ENCODE measurements at regions not wholly inside any gene's neighbourhood (a gene's known extent, or its start where the extent isn't known, plus 50 kb on each side); places are given as distances from the start of the nearest gene placed in this dataset.
"Not testable (repeated sequence)": the region's sequence is repeated elsewhere in the genome, so short reads cannot be mapped to it uniquely, and the experiment has no call there.

DNA sequence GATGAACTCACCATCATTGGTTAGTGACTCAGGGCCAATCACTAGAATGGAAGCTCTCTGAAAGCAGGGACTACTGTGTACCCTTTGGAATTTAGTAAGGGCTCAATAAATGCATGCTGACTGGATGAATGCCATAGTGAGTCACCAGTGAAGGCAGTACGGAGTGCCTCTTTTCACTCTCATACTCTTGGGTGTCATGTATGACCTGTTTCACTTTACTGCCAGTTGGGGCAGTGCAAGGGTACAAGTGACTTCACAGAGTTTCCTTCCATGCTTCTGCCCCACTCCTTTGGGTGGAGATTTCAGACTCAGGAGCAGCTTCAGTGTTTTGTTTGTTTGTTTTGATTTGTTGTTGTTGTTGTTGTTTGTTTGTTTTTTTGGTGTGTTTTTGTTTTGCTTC is 57.7 kb downstream of the SOX3 start:
- Mint-ChIP-seq H3K27me3 (peaks cover 3% of the 10 kb centered on the region), H3K4me1 (no peaks in the 10 kb centered on the region), H3K9me3 (ENCODE audit: low read depth) (no peaks in the 10 kb centered on the region), H3K36me3 (ENCODE audit: low read depth) (no peaks in the 10 kb centered on the region), H3K27ac (no peak overlapping the region), H3K4me3 (no peak overlapping the region)
- ATAC-seq (no peak), DNase-seq (no peak)
- ChIA-PET POLR2A (no interaction called here), CTCF (no interaction called here)
- intact Hi-C loops (cut with DNase I, micrococcal nuclease) = no loop called here

DNA sequence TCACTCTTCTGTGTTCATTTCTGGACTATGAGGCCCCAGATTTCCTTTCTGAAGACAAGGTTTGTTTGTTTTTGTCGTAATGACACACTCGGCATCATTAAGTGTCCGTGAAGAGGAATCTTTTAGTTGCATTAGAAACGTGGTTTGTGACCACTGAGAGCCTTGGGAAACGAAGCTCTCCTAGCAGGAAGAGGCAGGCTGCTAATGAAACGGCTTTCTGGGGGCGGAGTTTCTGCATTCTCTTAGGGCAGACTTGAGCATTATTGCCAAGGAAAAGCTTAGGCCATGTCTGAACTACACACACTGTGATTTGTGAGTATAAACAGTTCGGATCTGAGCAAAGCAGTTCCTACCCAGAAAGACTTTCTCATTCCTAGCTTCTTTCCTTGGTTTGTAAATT is 64.0 kb downstream of the SOX3 start:
- Mint-ChIP-seq H3K27me3 (peaks cover 5% of the 10 kb centered on the region), H3K4me1 (no peaks in the 10 kb centered on the region)
- CTCF ChIA-PET = no interaction called here

DNA sequence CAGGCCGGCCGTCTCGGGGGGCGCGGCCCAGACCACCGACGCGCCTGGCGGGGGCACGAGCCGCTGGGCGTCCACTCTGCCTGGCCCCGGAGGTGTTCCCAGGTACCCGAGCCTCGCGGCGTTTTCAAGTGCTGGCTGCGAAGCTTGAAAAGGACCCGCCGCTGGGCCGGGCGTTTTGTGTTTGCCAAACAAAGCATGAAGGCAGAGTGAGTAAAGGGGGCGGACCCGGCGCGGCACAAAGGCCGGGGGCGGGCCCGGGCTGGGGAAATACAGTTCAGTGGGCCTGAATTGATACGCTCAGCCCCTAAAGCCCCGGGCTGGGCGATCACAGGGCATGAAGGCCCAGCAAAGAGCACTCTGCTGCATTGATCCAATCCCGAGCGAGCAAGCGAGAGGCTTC is 65.4 kb downstream of the SOX3 start:
- peak; percentile 3 for DNase-seq
- ATAC-seq = no peak
- no peak overlapping the region for H3K4me3 Mint-ChIP-seq
- POLR2A ChIA-PET = no interaction called here
- intact Hi-C loops (cut with DNase I, micrococcal nuclease) = no loop called here
- CTCF ChIA-PET = no interaction called here
- no peaks in the 10 kb centered on the region for H3K9me3 Mint-ChIP-seq (ENCODE audit: low read depth)
- H3K36me3 Mint-ChIP-seq (ENCODE audit: low read depth) = no peaks in the 10 kb centered on the region
- peaks cover 5% of the 10 kb centered on the region for H3K27me3 Mint-ChIP-seq
- no peaks in the 10 kb centered on the region for H3K4me1 Mint-ChIP-seq
- H3K27ac Mint-ChIP-seq = no peak overlapping the region

More for the DNA sequence above, 64.0 kb downstream of the SOX3 start:
- ATAC-seq (no peak), DNase-seq (no peak)
- Mint-ChIP-seq H3K36me3 (ENCODE audit: low read depth) (no peaks in the 10 kb centered on the region), H3K4me3 (no peak overlapping the region), H3K27ac (no peak overlapping the region), H3K9me3 (ENCODE audit: low read depth) (no peaks in the 10 kb centered on the region)
- intact Hi-C loops (cut with DNase I, micrococcal nuclease) = no loop called here
- POLR2A ChIA-PET = no interaction called here

DNA sequence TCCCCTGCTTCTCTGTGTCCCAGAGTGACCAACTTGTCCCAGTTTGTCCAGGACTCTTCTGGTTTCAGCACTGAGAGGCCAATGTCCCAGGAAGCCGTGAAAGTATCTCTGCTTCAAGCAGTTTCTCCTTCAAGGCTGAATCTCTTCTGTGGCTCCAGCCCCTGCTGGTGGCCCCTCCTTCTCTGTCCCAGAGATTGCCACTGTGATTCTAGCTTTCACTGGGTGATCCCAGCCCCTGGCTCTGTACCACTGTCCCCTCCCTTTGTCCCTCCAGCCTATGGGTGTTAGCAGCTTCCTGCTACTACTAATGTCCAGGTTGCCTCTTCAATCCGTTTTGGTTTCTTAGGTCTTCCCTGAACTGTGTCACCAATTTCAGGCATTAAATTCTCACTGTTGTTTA is 70.5 kb downstream of the SOX3 start:
- CTCF ChIA-PET = no interaction called here
- intact Hi-C loops (cut with DNase I, micrococcal nuclease) = no loop called here
- Mint-ChIP-seq H3K27me3 (peaks cover 1% of the 10 kb centered on the region), H3K9me3 (ENCODE audit: low read depth) (no peaks in the 10 kb centered on the region), H3K36me3 (ENCODE audit: low read depth) (no peaks in the 10 kb centered on the region), H3K4me3 (no peak overlapping the region), H3K4me1 (no peaks in the 10 kb centered on the region), H3K27ac (no peak overlapping the region)
- ATAC-seq (no peak), DNase-seq (no peak)
- POLR2A ChIA-PET = no interaction called here

DNA sequence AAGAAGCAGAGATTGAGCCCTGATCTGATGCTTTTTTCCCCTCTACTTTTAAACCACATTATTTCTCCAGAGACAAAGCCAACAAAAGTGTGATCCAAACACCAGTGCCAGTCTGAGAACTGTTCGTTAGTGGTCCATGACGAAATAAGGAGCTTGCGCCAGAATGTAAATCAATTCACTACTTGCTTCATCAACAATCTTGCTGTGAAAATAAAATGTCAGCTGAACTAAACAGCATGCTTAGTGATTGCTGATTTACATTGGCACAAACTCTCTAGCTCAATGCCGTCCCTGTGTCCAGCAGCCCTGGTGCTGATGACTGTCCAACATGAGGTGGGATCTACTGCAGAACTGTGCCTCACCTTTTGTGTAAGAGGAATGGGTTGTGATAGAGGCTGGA is 71.3 kb downstream of the SOX3 start:
- Mint-ChIP-seq H3K36me3 (ENCODE audit: low read depth) (no peaks in the 10 kb centered on the region), H3K9me3 (ENCODE audit: low read depth) (no peaks in the 10 kb centered on the region), H3K4me3 (no peak overlapping the region), H3K27me3 (peaks cover 1% of the 10 kb centered on the region), H3K4me1 (no peaks in the 10 kb centered on the region), H3K27ac (no peak overlapping the region)
- DNase-seq = no peak
- ChIA-PET POLR2A (no interaction called here), CTCF (no interaction called here)
- intact Hi-C loops (cut with DNase I, micrococcal nuclease) = no loop called here
- no peak for ATAC-seq

DNA sequence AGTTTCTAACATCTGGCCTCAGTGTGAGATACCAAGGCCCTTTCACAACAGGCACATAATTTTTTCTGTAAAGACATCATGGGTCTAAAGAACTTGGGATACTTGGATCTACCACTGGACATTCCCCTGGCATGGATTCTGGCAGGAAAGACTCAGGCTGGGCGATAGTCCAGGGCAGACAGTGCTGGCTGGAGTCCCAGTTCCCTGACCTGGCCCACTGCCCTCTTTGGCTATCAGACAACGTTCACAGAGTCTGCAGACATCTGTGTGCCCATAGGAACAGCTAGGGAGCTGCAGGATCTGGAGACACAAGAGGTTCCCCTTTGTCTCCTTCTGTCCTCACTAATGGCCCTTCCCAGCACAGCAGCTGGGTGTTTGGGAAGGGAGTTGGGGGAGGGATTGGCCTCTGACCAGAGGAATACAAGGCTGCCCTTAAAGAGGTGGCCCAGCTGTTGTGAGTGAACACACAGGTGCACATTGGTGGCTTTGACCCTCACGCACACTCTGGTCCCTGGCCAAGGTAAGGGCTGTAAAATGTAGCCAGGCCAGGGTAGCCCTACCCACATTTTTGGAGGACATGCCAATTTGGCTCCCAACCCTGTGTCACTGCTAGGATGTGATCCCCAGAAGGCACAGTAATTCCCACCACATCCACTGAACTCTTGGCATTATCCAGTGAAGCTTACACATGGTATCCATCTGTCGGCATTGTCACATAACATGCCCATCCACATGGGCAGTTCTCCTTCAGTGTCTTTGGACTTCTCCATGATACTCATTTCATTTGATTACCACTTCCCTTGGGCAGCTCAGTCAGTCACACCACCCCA is 72.3 kb downstream of the SOX3 start:
- Mint-ChIP-seq H3K36me3 (ENCODE audit: low read depth) (no peaks in the 10 kb centered on the region), H3K27me3 (peaks cover 1% of the 10 kb centered on the region), H3K4me3 (no peak overlapping the region), H3K27ac (no peak overlapping the region), H3K9me3 (ENCODE audit: low read depth) (no peaks in the 10 kb centered on the region), H3K4me1 (no peaks in the 10 kb centered on the region)
- intact Hi-C loops (cut with DNase I, micrococcal nuclease) = no loop called here
- CTCF ChIA-PET = no interaction called here
- DNase-seq = no peak
- no peak for ATAC-seq
- POLR2A ChIA-PET = no interaction called here

DNA sequence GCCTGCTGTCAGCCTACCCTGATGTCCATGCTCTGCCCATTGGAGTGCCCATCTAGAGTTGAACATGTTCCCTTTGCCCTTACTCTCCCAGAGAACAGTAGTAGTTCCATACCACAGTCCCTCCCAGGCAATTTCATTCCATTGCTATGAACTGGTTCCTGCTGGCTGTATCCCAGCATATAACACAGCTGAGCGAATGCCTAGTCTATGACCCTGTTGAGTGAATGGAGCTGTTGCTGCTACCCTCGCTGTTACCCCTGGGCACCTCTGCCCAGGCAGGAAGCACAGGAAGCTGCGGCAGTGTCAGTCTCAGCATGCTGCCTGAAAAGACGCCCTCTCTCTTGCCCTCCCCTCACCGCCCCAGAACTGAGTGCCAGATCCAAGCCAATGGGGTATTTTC is 73.3 kb downstream of the SOX3 start:
- H3K4me1 Mint-ChIP-seq = no peaks in the 10 kb centered on the region
- no peaks in the 10 kb centered on the region for H3K27me3 Mint-ChIP-seq
- H3K4me3 Mint-ChIP-seq = no peak overlapping the region
- CTCF ChIA-PET = no interaction called here
- H3K36me3 Mint-ChIP-seq (ENCODE audit: low read depth) = no peaks in the 10 kb centered on the region
- no peak for DNase-seq
- intact Hi-C loops (cut with DNase I, micrococcal nuclease) = no loop called here
- ATAC-seq = no peak
- H3K9me3 Mint-ChIP-seq (ENCODE audit: low read depth) = no peaks in the 10 kb centered on the region
- POLR2A ChIA-PET = no interaction called here
- H3K27ac Mint-ChIP-seq = no peak overlapping the region

DNA sequence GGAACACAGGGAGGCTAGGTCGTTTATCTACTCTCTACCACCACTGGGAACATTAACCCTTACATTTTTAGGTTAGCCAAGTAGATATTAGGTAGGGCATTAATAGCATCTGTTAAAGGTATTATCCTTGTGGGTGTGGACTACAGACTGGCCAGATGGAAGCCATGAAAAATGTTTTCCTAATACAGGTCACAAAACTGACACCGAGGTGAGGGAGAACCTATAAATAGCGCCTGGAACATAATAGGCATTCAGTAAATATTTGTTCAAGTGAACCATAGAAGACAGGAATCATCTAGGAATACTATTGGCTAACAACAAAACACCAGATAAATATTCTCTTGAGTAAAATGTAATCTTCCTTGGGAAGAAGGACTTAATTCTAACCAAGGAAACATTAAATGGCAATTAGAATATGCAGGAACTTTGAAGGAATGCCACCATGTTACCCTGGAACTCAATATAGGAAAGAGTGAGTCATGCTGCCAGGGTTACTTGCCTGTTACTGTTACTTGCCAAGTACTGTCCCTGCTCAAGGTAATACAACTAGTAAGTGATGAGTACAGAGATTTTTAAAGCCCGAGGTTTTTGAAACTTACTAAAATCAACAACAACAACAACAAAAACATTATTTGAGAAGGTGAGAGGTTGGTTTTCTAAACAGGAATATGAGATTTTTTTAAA is 79.0 kb downstream of the SOX3 start:
- Mint-ChIP-seq H3K36me3 (ENCODE audit: low read depth) (no peaks in the 10 kb centered on the region), H3K4me3 (no peak overlapping the region), H3K27me3 (no peaks in the 10 kb centered on the region), H3K9me3 (ENCODE audit: low read depth) (no peaks in the 10 kb centered on the region), H3K27ac (no peak overlapping the region), H3K4me1 (no peaks in the 10 kb centered on the region)
- ChIA-PET CTCF (no interaction called here), POLR2A (no interaction called here)
- DNase-seq = no peak
- intact Hi-C loops (cut with DNase I, micrococcal nuclease) = no loop called here
- ATAC-seq = no peak

DNA sequence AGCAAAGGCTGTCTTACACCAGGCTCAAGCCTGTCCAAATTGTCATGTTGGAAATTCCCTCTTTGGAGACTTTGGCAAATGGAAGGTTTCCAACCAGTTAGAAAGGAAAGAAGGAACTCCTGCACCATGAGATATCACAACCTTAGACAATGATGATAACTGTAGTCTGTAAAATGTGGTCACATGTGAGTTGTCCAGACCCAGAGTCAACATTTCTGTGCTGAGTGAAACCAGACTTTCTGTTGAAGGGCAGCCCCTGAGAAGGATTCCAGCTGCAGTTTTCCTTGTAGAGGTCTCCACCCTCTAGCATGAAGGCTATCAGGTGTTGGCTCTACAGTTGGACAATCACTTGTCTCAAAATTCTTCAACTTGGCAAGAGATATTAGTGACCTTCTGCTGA is 82.4 kb downstream of the SOX3 start:
- H3K27ac Mint-ChIP-seq = no peak overlapping the region
- ChIA-PET POLR2A (no interaction called here), CTCF (no interaction called here)
- no peaks in the 10 kb centered on the region for H3K4me1 Mint-ChIP-seq
- DNase-seq = no peak
- ATAC-seq = no peak
- no peaks in the 10 kb centered on the region for H3K27me3 Mint-ChIP-seq
- no peaks in the 10 kb centered on the region for H3K9me3 Mint-ChIP-seq (ENCODE audit: low read depth)
- intact Hi-C loops (cut with DNase I, micrococcal nuclease) = no loop called here
- H3K36me3 Mint-ChIP-seq (ENCODE audit: low read depth) = no peaks in the 10 kb centered on the region
- H3K4me3 Mint-ChIP-seq = no peak overlapping the region

DNA sequence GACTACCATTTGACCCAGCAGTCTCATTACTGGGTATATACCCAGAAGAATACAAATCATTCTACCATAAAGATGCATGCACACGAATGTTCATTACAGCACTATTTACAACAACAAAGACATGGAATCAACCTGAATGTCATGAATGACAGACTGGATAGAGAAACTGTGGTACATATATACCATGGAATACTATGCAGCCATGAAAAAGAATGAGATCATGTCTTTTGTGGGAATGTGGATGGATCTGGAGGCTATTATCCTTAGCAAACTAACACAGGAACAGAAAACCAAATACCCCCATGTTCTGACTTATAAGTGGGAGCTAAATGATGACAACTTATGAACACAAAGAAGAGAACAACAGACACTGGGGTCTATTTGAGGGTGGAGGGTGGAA is 102.7 kb downstream of the SOX3 start:
- ATAC-seq; CTCF ChIA-PET; H3K27ac Mint-ChIP-seq; H3K4me1 Mint-ChIP-seq; H3K36me3 Mint-ChIP-seq (ENCODE audit: low read depth); POLR2A ChIA-PET; DNase-seq; intact Hi-C loops (cut with DNase I, micrococcal nuclease); H3K27me3 Mint-ChIP-seq; H3K4me3 Mint-ChIP-seq: not testable (repeated sequence)
- H3K9me3 Mint-ChIP-seq (ENCODE audit: low read depth) = peaks cover 12% of the 10 kb centered on the region

DNA sequence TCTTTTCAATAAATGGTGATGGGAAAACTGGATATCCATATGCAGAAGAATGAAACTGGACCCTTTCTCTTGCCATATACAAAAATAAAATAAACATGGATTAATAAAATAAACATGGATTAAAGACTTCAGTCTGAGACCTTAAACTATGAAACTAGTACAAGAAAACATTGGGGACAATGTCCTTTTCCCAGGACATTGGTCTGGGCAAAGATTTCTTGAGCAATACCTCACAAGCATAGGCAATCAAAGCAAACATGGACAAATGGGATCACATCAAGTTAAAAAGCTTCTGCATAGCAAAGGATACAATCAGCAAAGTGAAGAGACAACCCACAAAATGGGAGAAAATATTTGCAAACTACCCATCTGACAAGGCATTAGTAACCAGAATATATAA is 108.5 kb downstream of the SOX3 start:
- CTCF ChIA-PET; H3K27ac Mint-ChIP-seq; H3K27me3 Mint-ChIP-seq; H3K9me3 Mint-ChIP-seq (ENCODE audit: low read depth); POLR2A ChIA-PET; DNase-seq; H3K36me3 Mint-ChIP-seq (ENCODE audit: low read depth); H3K4me3 Mint-ChIP-seq; ATAC-seq; H3K4me1 Mint-ChIP-seq; intact Hi-C loops (cut with DNase I, micrococcal nuclease): not testable (repeated sequence)

DNA sequence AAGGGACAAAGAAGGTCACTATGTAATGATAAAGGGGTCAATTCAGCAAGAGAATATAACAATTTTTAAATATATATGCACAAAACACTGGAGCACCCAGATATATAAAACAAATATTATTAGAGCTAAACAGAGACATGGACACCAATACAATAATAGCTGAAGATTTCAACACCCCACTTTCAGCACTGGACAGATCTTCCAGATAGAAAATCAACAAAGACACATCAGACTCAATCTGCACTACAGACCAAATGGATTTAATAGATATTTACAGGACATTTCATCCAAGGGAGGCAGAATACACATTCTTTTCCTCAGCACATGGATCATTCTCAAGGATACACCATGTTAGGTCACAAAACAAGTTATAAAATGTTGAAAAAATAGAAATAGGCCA is 111.4 kb downstream of the SOX3 start:
- no peak for ATAC-seq
- CTCF ChIA-PET = no interaction called here
- H3K36me3 Mint-ChIP-seq (ENCODE audit: low read depth) = no peaks in the 10 kb centered on the region
- H3K9me3 Mint-ChIP-seq (ENCODE audit: low read depth) = no peaks in the 10 kb centered on the region
- H3K4me1 Mint-ChIP-seq = no peaks in the 10 kb centered on the region
- POLR2A ChIA-PET = no interaction called here
- no peak overlapping the region for H3K4me3 Mint-ChIP-seq
- intact Hi-C loops (cut with DNase I, micrococcal nuclease) = no loop called here
- no peaks in the 10 kb centered on the region for H3K27me3 Mint-ChIP-seq
- no peak overlapping the region for H3K27ac Mint-ChIP-seq
- DNase-seq = no peak
